ENCODE measurements at regions not wholly inside any gene's neighbourhood (a gene's known extent, or its start where the extent isn't known, plus 50 kb on each side); places are given as distances from the start of the nearest gene placed in this dataset.

DNA sequence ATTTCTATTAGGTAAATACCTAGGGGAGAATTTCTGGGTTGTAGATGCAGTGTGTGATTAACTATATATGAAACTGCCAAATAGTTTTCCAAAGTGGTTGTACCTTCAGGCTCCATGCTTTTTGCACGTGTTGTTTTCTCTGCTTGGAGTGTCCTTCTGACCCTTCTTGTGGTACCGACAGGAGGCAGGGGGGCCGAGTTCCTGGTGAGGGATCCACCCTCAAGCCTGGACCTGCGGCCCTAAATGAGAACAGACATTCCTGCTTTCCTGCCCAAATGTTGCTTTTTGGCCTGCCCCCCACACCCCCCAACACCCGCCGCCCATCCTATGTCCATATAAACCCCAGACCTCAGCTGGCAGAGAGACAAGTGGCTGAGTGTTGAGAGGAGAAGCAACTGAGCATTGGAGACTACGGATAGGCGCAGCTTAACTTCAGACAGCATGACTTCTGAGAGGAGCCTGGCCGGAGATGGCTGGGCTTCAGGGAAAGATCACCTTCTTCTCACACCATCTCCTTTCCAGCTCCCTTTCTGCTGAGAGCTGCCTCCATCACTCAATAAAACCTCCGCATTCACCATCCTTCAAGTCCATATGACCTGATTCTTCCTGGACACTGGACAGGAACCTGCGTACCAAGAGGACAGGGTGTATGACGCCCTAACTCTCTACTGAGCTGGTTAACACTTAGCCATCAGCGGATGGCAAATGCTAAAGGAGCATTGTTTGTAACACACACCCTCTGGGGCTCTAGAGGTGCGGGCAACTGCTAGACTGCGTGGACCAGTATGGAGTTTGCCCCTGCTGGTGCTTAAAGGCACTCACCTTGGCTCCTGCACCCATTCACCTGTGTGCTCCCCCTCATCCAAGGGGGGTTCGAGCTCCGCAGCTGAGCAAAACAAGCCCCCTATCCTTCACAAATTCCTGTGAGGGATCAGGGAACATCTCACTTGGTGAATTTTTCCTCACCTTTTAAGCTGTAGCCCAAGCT is 194.7 kb upstream of the FBXO33 start:
- TF ChIP-seq TAF1 (IDR thresholded peaks at IDR 0.05; ENCODE audit: borderline replicate concordance, insufficient read depth, low read length) = no peak
- no peak for TF ChIP-seq POLR2AphosphoS5 (IDR thresholded peaks at IDR 0.05; ENCODE audit: low read depth, low read length)
- no peak for TF ChIP-seq FOXP2 (optimal IDR thresholded peaks at IDR 0.05; ENCODE audit: borderline replicate concordance, extremely low read depth, extremely low read length, insufficient read depth)
- TF ChIP-seq, protein P1, sequence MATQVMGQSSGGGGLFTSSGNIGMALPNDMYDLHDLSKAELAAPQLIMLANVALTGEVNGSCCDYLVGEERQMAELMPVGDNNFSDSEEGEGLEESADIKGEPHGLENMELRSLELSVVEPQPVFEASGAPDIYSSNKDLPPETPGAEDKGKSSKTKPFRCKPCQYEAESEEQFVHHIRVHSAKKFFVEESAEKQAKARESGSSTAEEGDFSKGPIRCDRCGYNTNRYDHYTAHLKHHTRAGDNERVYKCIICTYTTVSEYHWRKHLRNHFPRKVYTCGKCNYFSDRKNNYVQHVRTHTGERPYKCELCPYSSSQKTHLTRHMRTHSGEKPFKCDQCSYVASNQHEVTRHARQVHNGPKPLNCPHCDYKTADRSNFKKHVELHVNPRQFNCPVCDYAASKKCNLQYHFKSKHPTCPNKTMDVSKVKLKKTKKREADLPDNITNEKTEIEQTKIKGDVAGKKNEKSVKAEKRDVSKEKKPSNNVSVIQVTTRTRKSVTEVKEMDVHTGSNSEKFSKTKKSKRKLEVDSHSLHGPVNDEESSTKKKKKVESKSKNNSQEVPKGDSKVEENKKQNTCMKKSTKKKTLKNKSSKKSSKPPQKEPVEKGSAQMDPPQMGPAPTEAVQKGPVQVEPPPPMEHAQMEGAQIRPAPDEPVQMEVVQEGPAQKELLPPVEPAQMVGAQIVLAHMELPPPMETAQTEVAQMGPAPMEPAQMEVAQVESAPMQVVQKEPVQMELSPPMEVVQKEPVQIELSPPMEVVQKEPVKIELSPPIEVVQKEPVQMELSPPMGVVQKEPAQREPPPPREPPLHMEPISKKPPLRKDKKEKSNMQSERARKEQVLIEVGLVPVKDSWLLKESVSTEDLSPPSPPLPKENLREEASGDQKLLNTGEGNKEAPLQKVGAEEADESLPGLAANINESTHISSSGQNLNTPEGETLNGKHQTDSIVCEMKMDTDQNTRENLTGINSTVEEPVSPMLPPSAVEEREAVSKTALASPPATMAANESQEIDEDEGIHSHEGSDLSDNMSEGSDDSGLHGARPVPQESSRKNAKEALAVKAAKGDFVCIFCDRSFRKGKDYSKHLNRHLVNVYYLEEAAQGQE (IDR thresholded peaks at IDR 0.05; ENCODE audit: insufficient read depth in 1 of 2, low read depth in 2 of 2, low read length in 2 of 2) = no peak
- TF ChIP-seq SIN3A (IDR thresholded peaks at IDR 0.05; ENCODE audit: borderline replicate concordance, insufficient read depth, low read length) = no peak

DNA sequence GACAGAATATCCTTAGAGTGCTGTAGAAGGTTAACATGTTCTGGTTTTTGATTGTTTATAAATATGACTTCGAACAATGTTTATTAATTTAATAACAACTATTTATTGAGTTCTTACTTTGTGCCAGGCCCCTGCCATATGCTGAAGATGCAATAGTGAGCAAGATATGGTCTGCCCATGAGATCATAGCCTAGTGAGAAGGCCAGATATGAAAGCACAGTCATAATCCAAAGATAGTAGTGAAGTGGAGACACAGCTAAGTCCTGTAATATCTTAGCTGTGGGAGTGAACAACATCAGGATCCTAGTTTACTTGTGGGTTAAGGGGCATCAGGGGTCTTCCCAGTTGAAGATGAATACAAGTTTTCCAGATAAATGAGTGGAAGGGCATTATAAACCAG is 189.4 kb upstream of the FBXO33 start:
- no peak for TF ChIP-seq POLR2AphosphoS5 (IDR thresholded peaks at IDR 0.05; ENCODE audit: low read depth, low read length)
- TF ChIP-seq, protein P1 (IDR thresholded peaks at IDR 0.05; ENCODE audit: insufficient read depth in 1 of 2, low read depth in 2 of 2, low read length in 2 of 2) = no peak
- no peak for TF ChIP-seq TAF1 (IDR thresholded peaks at IDR 0.05; ENCODE audit: borderline replicate concordance, insufficient read depth, low read length)
- no peak for TF ChIP-seq SIN3A (IDR thresholded peaks at IDR 0.05; ENCODE audit: borderline replicate concordance, insufficient read depth, low read length)
- TF ChIP-seq FOXP2 (optimal IDR thresholded peaks at IDR 0.05; ENCODE audit: borderline replicate concordance, extremely low read depth, extremely low read length, insufficient read depth) = no peak

DNA sequence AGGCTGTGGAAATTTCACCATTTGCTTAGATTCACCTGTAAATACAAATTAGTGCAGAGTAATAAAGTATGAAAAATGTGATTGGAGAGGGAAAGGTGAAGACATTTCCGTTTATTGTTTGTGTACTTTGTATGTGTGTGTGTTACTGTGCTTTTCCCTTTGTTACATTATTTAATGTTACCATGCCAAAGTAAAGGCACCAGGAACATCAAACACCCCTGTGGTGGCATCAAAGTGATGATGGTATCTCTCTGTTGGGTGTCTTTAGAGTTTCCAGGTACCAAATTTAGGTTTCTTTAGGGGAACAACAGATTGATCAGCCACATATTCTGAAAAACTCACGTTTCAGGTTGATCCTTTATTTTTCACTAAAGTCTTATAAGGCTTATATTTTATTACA is 189.0 kb upstream of the FBXO33 start:
- TF ChIP-seq SIN3A (IDR thresholded peaks at IDR 0.05; ENCODE audit: borderline replicate concordance, insufficient read depth, low read length) (no peak), FOXP2 (optimal IDR thresholded peaks at IDR 0.05; ENCODE audit: borderline replicate concordance, extremely low read depth, extremely low read length, insufficient read depth) (no peak), TAF1 (IDR thresholded peaks at IDR 0.05; ENCODE audit: borderline replicate concordance, insufficient read depth, low read length) (no peak)
- TF ChIP-seq, protein P1 (IDR thresholded peaks at IDR 0.05; ENCODE audit: insufficient read depth in 1 of 2, low read depth in 2 of 2, low read length in 2 of 2) = no peak

DNA sequence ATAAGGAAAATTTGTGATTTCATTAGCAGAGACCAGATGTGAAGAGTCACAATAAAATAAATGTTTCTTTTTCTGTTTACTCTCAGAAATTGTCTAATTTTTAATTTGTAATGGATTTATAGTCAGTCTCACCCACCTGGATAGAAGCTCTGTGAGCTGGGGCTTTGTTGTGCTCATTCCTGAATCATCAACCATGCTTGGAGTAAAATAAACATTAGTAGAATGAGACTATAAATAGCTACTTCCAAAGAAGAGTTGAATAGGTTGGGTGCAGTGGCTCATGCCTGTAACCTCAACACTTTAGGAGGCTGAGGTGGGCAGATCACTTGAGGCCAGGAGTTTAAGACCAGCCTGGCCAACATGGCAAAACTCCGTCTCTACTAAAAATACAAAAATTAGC is 185.3 kb upstream of the FBXO33 start:
- no peak for TF ChIP-seq TAF1 (IDR thresholded peaks at IDR 0.05; ENCODE audit: borderline replicate concordance, insufficient read depth, low read length)
- TF ChIP-seq POLR2AphosphoS5 (IDR thresholded peaks at IDR 0.05; ENCODE audit: low read depth, low read length) = no peak
- TF ChIP-seq, protein P1 (IDR thresholded peaks at IDR 0.05; ENCODE audit: insufficient read depth in 1 of 2, low read depth in 2 of 2, low read length in 2 of 2) = no peak
- no peak for TF ChIP-seq SIN3A (IDR thresholded peaks at IDR 0.05; ENCODE audit: borderline replicate concordance, insufficient read depth, low read length)
- no peak for TF ChIP-seq FOXP2 (optimal IDR thresholded peaks at IDR 0.05; ENCODE audit: borderline replicate concordance, extremely low read depth, extremely low read length, insufficient read depth)

Measured in PFSK-1 (cell line).